GM20431 (cell line): ENCODE measurements at regions not wholly inside any gene's neighbourhood (a gene's known extent, or its start where the extent isn't known, plus 50 kb on each side); places are given as distances from the start of the nearest gene placed in this dataset.
"Not testable (repeated sequence)": the region's sequence is repeated elsewhere in the genome, so short reads cannot be mapped to it uniquely, and the experiment has no call there.

ENCODE experiments used
- in situ Hi-C: fragments of 300-500 bp; cut with MseI, MboI; formaldehyde crosslinking; loops from one replicate; pipeline ENCODE4 v1.15.0; 2020; ENCODE audit warnings: low sequenced_read_pairs; ENCODE audit not compliant: unreplicated experiment

DNA sequence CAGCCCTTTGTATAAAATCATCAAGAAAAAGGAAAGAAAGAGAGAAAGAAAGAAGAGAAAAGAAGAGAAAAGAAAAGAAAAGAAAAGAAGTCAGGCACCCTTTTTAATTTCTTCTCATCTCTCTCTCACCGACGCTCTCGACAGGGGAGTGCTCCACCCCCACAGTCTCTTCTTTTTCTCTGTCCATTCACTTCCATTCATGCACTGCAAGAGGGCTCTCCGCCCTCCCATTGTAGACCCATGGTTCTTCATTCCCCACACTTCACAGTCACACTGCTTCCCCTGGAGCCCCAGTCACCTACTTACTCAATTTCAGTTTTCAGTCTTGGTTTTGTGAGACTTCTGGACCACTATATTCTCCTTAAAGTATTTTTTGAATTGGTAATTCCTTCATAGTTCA, 254.7 kb downstream of the SOX2 start:
- in situ Hi-C loops = no loop called here

DNA sequence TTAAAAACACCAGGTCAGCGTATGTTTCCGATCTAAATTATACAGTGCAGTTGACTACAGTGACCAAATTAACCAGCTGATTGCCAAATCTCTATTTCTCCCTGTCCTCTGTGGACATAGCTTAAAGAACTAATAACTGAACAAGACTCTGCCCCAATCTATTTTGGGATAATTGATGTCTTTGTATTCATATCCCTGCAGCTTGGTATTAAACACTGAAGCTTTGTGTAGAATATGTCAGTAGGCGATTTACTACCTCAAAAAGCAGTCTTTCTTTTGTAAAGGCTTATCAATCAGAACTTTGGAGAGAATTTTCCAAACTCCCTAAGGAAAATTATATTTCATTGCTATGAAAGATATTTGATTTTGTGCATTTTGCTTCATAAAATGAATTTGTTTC, 258.2 kb downstream of the SOX2 start:
- in situ Hi-C loops = no loop called here

DNA sequence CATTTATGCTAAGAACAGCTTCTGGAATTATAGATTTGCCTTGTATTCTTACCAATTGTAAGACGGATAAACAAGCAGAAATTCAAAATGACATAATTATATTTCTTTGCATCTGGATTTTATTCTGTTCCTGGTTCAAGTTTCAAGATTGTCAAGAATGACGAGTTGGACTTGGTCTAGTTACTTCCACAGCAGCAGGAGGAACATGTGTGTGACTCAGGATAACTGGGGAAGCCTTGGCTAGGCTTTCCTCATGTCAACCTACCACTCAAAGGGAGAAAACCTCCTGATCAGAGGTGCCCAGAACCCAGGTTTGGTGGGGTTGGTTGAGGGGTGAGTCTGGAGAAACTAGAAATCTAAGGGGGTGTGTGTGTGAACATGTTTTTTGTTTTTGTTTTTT, 259.7 kb downstream of the SOX2 start:
- in situ Hi-C loops = no loop called here

DNA sequence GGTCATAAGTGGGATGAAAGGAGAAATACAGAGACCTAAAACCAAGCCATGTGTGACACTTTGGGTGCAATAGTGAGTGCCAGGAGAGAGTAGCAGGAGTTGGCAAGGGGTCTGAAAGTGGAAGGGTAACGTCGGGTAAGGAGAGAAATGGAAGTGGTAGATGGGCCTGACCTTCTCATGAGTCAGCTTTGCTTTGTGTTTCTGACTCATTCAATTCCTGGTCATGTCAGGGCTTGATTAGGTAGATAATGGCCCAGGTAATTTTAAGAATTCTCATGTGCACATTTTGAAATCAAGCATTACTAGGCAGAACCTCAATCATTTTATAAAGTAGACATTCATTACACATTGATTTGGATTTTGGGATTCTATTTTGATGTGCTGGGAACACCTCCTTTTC, 262.5 kb downstream of the SOX2 start:
- in situ Hi-C loops = no loop called here

DNA sequence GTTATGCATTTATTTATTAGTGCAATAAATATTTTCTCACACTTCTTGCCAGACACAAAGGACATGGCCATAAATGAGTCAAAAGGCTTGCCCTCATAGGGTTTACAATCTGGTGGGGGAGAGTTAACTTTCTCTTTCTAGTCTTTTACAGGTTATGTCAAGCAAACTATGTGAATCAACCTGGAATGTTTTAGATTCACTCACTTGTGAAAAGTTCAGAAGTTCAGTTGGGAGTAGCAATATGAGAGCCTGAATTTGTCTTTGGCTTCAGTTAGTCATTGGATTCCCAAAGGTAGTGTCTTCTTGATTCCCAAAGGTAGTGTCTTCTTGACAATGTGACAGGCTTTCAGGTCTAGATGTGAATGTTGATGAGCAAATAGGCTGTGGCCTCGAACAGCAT, 264.8 kb downstream of the SOX2 start:
- in situ Hi-C loops = no loop called here

DNA sequence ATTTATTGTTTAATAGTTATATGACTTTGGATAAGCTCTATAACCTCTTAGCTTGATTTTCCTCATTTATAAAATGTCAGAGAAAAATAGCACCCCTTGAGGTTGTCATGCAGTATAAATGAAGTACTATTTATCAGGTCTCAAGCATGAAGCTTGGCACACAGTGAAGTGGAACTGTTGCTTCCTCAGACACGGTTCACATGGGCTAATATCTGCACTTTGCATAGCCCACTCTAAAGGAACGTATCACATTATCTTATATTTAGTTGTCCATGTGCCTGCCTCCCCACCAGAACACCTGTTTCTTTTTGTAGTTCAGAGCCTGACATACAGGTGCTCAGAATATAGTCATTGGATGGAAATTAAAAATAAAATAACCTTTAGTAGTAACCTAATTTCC, 273.7 kb downstream of the SOX2 start:
- in situ Hi-C loops = no loop called here

DNA sequence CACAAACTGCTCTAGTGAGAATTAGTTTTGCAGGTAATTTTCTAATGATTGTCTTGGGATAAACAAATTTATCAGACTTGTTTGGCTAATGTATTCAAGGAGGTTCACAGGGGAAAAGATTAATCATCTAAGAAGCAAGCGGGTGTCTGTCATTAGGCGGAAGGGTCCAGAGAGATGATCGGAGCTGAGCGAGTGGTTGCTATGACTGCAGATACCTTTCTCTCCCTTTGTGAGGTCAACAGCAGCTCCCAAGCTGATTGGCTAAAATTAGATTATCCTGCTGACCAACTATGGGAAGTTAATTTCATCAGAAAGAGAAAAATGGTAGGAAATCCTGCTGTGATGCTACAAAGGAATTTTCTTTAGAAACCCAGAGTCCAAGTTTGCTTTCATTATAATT, 276.0 kb downstream of the SOX2 start:
- in situ Hi-C loops = no loop called here

DNA sequence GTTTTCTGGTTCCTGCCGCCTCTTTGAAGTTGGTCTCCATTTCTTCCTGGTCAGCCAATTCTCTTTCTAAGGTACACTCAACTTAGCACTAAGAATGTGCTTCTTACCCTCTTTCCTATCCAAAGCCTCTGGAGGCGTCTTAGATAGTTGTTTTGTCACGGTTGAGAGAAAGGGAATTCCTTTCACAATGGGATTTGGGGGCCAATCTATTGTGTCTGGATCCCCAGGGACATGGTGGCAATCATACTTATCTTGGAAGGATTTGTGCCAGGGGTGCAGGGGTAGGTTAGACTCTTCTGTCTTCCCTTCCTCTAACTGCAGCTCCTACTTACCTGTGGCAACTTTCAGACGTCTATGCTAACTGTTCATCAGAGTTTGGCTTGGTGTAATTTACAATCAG, 287.1 kb downstream of the SOX2 start:
- in situ Hi-C loops = no loop called here

DNA sequence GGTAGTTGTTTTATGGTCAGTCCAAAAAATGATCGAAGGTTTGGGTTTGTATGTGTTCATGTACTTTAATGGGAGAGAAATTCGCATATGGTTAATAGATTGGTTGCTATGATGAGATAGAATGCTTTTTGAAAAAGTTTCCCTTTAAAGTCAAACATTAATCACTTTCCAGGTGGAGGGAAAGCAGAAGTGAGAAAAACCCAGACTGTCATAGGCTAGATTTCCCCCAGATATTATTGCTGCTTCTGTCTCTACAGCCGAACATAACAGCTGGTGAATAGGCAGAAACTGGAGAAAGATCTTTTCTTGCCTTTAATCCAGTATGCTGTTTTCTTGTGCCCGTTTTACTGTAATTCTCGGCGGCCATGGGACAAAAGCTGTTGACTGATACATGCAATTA, 287.6 kb downstream of the SOX2 start:
- in situ Hi-C loops = no loop called here

DNA sequence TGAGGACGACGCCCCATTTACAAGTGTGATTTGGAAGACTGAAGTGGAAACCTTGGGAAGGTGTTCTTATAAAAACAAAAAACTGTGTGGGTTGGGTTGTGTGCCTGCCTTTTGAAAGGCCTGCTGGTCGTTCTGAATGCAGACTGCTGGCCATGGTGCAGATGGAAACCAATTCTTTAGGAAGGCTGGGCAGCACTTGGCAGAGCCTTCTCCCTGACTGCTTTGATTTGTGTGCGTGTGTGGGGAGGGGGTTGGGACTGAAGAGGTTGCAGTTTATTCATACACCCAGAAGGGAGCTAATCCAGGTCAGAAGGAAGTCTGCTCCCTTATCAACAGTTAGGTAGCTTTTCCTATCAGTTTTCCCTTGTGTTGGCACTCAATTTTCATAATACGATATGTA, 288.7 kb downstream of the SOX2 start:
- in situ Hi-C loops = no loop called here

DNA sequence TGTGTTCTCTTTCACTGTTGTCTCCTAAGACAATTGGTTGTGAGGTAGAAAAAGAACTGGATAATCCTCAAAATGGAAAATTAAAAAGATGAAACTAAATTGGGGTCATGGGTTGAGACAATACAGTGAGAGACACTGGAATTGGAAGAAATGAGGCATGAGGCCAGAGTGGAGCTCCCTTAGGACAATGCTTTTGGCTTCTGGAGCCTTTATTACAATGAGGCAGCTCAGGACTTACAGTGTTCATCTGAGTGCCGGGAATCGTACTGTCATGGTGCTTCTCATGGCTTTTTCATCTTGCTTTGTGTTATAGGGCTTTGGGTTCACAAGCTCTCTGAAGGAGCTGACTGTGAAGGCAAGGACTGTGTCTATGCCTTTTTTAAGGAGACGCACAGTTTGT, 293.5 kb downstream of the SOX2 start:
- in situ Hi-C loops = no loop called here

DNA sequence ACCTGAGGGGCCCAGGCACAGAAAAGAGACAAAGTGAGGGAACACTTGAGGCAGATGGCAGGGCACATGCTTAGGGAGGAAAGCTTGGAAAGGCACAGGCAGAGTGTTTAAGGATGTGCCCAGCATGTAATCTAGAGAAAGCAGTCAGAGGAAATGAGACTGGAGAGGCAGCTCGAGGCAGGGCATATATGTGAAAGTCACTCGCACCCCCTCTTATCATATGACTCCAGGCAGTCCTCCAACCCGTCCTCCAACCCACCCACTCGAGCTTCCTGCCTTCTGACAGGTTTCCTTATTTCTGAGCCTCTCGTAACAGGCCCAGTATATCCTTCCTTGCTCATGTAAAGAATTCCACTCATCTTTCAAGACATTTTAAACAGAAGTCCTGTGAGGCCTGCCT, 294.0 kb downstream of the SOX2 start:
- in situ Hi-C loops = no loop called here

DNA sequence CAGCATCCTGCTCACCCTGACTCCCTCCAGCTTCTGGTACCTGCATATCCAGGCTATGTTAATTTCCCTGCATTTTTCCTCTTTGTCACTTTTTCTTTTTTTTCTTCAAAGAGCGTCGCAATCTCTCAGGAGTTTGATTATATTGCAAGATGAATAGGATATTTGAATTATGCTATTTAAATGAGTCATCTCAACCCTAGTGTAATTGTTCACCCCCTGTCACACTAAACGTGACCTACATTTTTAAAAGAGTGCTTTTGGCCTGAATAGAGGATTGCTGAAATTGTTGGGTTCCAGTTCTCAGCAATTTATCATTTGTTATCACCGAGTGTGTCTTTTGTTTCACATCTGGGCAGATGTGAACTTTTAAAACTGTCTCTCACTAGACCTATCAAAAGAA, 294.7 kb downstream of the SOX2 start:
- in situ Hi-C loops = no loop called here

DNA sequence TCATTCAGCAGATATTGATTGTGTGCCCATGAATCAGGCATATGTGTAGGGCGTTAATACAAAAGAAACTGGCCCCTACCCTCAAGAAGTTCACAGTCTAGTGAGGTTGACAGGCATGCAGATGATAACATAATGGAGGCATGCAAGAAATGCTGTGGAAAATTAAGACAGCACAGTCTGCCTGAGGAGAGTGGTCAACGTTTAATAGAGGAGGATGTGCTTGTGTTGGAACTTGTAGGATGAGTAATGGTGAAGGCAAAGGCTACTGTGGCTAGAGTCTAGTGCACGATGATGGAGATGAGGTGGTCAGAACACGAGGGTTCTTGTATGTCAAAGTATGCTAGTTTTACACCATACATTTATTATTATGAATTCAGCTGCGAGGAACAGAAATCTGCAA, 295.7 kb downstream of the SOX2 start:
- in situ Hi-C loops = no loop called here

DNA sequence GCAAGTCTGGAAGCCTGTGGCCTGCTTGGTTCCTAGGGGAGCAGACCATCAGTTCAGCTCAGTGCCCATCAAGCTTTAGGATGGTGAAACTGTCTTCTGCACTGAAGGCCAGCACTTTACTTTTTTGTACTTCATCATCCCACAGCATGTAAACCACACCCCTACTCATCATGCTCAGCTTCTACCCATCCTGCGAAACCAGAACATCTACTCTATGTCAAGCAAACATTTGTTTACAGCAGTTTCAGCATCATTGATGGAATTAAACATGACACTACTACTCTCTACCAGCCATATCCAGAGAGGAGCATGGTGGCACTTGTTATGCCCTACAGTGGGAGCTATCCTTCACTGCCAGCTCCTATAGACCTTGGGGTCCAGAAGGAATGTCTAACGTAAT, 306.6 kb downstream of the SOX2 start:
- in situ Hi-C loops = no loop called here

DNA sequence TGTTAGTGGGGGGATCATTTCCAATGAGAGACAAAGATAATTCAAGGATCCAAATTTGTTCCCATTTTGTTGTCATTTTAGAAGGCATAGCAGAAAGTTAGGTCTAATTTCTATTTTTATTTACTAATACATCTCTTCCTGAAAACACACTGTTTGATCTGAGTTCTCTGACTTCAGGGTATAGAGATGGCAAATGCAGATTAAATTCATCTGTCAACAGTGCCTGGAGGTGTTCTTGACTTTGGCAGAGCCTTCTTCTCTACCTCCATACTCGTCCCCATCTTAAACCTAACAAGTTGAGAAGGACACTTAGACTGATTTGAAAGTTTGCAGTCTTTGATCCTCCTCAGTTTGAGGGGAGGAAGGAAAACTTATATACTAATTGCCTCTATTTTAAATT, 308.2 kb downstream of the SOX2 start:
- in situ Hi-C loops = no loop called here

DNA sequence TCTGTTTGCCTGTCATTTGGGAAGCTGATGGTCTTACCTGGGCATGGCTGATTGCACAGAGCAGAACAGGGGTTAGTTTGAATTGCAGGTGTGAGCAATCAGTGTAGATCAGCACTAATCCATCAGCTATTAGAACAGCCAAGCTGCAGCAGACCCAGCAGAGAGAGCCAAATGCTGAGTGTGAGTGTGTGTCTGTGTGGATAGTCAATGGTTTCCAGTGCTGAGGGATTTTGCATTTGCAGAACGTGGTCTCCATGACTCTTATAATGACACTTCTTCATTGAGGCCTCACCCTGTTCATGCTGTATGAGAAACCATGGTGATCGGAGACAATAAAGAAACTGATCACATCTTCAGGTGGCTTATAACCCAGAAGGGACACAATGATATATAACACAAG, 312.1 kb downstream of the SOX2 start:
- in situ Hi-C loops = no loop called here

DNA sequence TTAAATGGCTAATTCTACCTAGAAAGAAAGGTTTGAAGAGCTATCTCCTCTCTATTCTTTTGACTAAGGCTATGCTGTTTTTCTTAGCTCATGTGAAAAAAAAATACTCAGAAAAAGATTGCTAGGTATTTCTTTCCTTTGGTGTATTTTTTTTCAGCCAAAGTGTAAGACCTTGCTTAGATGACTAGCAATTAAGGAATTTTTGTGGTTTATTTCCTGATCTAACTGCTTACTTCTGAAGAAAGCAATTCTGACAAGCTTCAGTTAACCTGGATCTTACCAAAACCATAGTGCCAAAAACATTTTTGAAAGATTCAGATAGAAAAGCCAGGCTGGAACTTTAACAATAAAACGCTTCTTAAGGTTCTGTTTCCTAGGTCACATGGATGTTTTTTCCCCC, 315.6 kb downstream of the SOX2 start:
- in situ Hi-C loops = no loop called here

DNA sequence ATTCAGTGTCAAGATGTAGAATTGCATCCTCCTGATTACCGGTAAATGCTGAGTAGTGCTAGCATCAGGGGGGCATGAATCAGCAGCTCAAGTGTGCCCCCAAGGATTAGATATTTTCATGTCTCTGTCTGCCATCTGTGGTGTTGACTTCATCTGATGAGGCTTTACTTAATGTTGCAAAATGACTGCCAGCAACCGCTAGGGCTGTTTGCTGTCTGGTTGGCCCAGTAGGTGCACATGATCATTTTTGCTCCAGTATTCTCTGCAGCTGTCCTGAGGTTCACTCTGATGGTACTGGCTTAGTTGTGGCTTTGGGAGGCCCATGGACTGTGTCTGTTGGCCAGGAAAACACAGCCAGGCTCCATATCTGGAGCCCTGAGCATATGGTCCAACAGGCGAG, 316.4 kb downstream of the SOX2 start:
- in situ Hi-C loops = no loop called here

DNA sequence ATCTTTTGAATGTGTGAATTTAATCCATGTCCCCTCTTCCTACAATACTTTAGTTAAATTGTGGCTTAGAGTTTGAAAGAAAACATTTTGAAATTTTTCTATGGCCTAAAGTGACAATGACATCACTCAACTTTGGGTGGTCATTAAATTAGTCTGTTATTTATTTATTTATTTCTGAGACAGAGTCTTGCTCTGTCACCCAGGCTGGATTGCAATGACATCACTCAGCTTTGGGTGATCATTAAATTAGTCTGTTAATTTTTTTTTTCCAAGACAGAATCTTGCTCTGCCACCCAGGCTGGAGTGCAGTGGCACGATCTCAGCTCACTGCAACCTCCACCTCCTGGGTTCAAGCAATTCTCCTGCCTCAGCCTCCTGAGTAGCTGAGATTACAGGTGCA, 322.5 kb downstream of the SOX2 start:
- in situ Hi-C loops = not testable (repeated sequence)

DNA sequence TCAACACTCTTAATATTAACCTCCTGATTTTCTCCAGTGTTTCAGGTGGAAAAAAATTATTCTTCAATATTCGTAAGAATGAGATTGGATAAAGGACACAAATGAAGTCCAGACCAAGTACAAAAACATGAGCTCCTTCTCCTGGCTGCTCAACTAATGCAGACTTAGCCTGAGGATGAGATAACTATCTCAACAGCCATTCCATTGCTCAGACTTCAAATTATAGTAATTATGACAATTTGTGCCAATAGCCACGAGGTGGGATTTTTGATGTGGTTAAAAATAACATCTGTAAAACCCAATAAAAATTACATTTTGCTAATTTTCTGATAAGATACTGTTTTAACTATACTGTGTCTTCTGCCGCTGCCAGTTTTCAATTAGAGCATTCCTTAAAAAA, 323.6 kb downstream of the SOX2 start:
- in situ Hi-C loops = no loop called here

DNA sequence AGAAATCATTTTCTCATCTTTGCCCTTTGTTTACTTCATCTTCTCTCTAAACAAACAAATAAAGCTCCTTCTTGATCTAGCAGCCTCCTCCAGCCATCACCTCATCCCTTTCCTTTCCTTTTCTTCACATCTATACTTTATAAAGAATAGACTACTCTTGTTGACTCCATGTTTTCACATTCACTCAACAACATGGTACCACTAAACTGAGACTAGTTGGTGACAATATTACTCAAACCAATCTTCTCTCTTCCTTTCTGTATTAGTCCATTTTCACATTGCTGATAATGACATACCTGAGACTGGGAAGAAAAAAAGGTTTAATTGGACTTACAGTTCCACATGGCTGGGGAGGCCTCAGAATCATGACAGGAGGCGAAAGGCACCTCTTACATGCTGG, 324.7 kb downstream of the SOX2 start:
- in situ Hi-C loops = no loop called here

DNA sequence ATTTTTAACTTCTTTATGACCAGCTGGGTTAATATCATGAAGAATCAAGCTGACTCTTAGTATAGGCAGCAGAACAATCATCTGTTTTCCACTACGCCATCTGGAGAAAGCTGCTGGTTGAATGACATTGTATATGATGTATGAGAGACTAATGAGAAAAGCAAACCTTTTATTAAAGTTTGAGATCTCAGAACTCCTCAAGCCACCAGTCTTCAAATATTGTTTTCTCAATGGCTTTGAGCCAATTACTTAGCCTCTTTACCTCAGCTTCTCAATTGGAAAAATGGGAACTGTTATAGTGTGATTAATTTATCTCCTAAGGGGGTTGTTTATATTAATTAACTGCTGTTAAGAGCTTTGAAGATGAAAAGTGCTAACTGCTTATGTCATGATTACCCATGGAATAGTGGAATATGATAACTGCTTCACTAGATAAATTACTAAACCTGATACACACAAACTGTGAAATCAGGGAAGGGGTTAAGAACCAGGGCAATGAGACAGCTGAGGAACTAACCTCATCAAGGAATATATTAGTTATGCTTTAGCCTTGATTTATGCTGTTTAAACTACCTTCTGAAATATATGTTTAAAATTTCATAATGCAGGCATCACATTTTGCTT, 330.1 kb downstream of the SOX2 start:
- in situ Hi-C loops = no loop called here
